ENCODE measurements at regions not wholly inside any gene's neighbourhood (a gene's known extent, or its start where the extent isn't known, plus 50 kb on each side); places are given as distances from the start of the nearest gene placed in this dataset.

DNA sequence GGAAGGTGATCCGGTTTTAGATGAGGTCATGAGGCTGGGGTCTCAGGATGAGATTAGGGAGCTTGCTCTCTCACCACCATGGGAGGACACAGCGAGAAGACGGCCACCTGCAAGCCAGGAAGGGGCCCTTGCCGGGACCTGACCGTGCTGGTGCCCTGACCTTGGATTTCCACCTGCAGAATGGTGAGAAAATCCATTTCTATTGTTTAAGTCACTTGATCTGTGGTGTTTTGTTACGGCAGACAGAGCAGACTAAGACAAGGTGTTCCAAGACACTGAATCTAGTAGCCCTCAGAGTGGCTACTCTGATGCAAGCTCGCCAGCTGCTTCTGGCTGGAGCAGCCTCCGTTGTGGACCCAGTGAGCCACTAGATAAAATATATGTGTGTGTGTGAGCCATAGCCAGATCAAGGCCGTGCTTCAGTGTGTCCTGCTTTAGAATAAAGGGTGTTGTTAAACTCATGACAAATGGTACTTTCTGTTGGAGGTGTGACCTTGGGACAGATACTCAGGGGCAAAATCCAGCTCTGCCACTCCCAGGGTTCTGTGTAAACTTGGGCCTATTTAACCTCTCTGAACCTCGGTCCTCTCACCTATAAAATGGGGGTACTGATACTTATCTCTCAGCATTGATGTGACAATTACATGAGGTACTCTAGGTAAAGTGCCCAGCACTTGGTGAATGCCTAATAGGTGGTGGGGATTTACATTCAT, 67.9 kb upstream of the STX18 start:
- Histone ChIP-seq H3K36me3 (ENCODE audit: control insufficient read depth in 2 of 2, insufficient read depth in 1 of 2, low read length in 2 of 2) (no peaks in the 10 kb centered on the region), H3K9me3 (ENCODE audit: control insufficient read depth, insufficient read depth, low read depth, low read length) (no peaks in the 10 kb centered on the region), H3K4me3 (ENCODE audit: low read depth, low read length) (no peak overlapping the region), H3K27ac (ENCODE audit: extremely low read depth, low read depth, low read length) (no peak overlapping the region), H3K4me1 (ENCODE audit: control insufficient read depth, insufficient read depth, low read length) (no peaks in the 10 kb centered on the region)
- ChIA-PET CTCF (interaction anchor here (0.6 kb wide), 1 partner anchor 25 kb away, joined by 4 read pairs; no protein-coding TSS in a partner anchor), POLR2A (no interaction called here)
- TF ChIP-seq ZNF654 (tag by site-specific recombination; IDR thresholded peaks at IDR 0.05; ENCODE audit: low read depth), result no peak

DNA sequence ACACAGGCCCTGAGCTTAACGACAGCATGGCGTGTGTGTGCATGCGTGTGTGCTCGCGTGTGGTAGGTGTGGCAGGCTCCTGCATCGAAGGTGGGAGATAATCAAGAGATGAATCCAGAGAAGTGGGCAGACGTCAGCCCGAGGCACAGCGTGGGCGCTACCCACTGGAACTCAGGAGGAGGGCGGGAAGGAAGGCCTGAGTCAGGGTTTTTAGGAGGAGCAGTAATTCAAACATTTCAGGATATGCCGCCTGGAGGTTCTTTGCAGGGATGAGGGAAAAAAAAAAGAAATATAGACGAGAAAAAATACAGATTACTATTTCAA, 66.3 kb upstream of the STX18 start:
- Histone ChIP-seq H3K4me3 (ENCODE audit: low read depth, low read length) (no peak overlapping the region), H3K36me3 (ENCODE audit: control insufficient read depth in 2 of 2, insufficient read depth in 1 of 2, low read length in 2 of 2) (no peaks in the 10 kb centered on the region), H3K4me1 (ENCODE audit: control insufficient read depth, insufficient read depth, low read length) (no peaks in the 10 kb centered on the region), H3K27ac (ENCODE audit: extremely low read depth, low read depth, low read length) (no peak overlapping the region), H3K9me3 (ENCODE audit: control insufficient read depth, insufficient read depth, low read depth, low read length) (no peaks in the 10 kb centered on the region)
- POLR2A ChIA-PET, result no interaction called here
- CTCF ChIA-PET, result no interaction called here
- TF ChIP-seq ZFHX2 (tag by site-specific recombination; conservative IDR thresholded peaks at IDR 0.05) (peak; percentile 79), ZEB2 (tag by site-specific recombination; IDR thresholded peaks at IDR 0.05) (no peak), EGR2 (tag by site-specific recombination; IDR thresholded peaks at IDR 0.05; ENCODE audit: low read depth) (peak; percentile 80)
- TF ChIP-seq, protein P1, sequence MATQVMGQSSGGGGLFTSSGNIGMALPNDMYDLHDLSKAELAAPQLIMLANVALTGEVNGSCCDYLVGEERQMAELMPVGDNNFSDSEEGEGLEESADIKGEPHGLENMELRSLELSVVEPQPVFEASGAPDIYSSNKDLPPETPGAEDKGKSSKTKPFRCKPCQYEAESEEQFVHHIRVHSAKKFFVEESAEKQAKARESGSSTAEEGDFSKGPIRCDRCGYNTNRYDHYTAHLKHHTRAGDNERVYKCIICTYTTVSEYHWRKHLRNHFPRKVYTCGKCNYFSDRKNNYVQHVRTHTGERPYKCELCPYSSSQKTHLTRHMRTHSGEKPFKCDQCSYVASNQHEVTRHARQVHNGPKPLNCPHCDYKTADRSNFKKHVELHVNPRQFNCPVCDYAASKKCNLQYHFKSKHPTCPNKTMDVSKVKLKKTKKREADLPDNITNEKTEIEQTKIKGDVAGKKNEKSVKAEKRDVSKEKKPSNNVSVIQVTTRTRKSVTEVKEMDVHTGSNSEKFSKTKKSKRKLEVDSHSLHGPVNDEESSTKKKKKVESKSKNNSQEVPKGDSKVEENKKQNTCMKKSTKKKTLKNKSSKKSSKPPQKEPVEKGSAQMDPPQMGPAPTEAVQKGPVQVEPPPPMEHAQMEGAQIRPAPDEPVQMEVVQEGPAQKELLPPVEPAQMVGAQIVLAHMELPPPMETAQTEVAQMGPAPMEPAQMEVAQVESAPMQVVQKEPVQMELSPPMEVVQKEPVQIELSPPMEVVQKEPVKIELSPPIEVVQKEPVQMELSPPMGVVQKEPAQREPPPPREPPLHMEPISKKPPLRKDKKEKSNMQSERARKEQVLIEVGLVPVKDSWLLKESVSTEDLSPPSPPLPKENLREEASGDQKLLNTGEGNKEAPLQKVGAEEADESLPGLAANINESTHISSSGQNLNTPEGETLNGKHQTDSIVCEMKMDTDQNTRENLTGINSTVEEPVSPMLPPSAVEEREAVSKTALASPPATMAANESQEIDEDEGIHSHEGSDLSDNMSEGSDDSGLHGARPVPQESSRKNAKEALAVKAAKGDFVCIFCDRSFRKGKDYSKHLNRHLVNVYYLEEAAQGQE (tag by site-specific recombination; IDR thresholded peaks at IDR 0.05), result no peak
- TF ChIP-seq, protein P2, sequence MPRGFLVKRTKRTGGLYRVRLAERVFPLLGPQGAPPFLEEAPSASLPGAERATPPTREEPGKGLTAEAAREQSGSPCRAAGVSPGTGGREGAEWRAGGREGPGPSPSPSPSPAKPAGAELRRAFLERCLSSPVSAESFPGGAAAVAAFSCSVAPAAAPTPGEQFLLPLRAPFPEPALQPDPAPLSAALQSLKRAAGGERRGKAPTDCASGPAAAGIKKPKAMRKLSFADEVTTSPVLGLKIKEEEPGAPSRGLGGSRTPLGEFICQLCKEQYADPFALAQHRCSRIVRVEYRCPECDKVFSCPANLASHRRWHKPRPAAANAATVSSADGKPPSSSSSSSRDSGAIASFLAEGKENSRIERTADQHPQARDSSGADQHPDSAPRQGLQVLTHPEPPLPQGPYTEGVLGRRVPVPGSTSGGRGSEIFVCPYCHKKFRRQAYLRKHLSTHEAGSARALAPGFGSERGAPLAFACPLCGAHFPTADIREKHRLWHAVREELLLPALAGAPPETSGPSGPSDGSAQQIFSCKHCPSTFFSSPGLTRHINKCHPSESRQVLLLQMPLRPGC (tag by site-specific recombination; IDR thresholded peaks at IDR 0.05), result no peak

DNA sequence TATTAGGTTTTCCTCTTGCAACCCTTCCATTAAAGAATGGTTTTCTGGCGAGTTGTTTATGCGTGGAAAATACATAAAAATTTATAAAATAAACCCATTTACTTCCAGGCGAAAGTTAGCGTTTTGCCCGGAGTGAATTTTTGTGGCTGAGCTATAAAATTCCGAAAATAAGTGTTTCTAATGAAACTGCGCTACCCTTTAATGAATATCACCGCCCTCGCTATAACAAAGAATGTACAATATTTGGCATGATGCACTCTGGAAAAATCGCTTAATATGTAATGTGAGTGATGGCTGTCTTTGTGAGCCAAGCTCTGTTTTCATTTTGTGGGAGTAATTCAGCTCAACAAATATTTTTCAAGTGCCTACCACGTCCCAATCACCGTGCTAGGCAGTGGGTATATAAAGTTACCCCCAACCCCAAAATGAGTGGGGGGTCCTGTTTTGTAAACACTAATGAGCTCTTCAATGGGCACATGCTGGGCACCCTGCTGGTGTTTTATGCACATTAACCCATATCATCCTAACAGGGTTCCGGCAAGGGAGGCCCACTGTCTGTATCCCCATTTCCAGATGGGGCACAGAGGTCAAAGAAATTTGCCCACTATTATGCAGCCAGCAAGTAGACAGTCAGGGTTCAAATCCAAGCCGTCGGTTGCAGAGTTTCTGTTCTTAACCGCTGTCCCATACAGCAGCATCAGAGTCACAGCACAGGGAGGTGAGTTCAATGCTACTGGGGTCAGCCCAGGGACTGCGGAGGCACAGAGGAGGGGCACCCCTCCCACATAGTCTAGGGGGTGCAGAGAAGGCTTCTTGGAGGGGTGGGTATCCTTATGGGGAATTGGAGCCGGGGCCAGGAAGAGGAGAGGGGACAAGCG, 65.7 kb upstream of the STX18 start:
- Histone ChIP-seq H3K4me3 (ENCODE audit: low read depth, low read length) (no peak overlapping the region), H3K9me3 (ENCODE audit: control insufficient read depth, insufficient read depth, low read depth, low read length) (no peaks in the 10 kb centered on the region), H3K4me1 (ENCODE audit: control insufficient read depth, insufficient read depth, low read length) (no peaks in the 10 kb centered on the region), H3K27ac (ENCODE audit: extremely low read depth, low read depth, low read length) (no peak overlapping the region), H3K36me3 (ENCODE audit: control insufficient read depth in 2 of 2, insufficient read depth in 1 of 2, low read length in 2 of 2) (no peaks in the 10 kb centered on the region)
- TF ChIP-seq ZNF350 (tag by site-specific recombination; IDR thresholded peaks at IDR 0.05) (no peak), ZNF670 (tag by site-specific recombination; IDR thresholded peaks at IDR 0.05; ENCODE audit: low read depth) (no peak), ZNF600 (tag by site-specific recombination; IDR thresholded peaks at IDR 0.05) (no peak), ZIC2 (tag by site-specific recombination; IDR thresholded peaks at IDR 0.05) (0 out of 2 replicates have a peak, but pooled peaks have one; percentile 31), SCRT1 (tag by site-specific recombination; IDR thresholded peaks at IDR 0.05; ENCODE audit: borderline replicate concordance) (no peak), ZNF514 (tag by site-specific recombination; IDR thresholded peaks at IDR 0.05) (no peak), ZNF202 (tag by site-specific recombination; IDR thresholded peaks at IDR 0.05; ENCODE audit: borderline replicate concordance) (no peak), BCL11B (tag by site-specific recombination; IDR thresholded peaks at IDR 0.05; ENCODE audit: low read depth) (no peak)
- CTCF ChIA-PET, result no interaction called here
- POLR2A ChIA-PET, result no interaction called here

Data from HEK293 (cell line).